Mesenchymal stem cell (in vitro differentiated cells and primary cell): ENCODE measurements at regions not wholly inside any gene's neighbourhood (a gene's known extent, or its start where the extent isn't known, plus 50 kb on each side); places are given as distances from the start of the nearest gene placed in this dataset.
"Not testable (repeated sequence)": the region's sequence is repeated elsewhere in the genome, so short reads cannot be mapped to it uniquely, and the experiment has no call there.

ENCODE experiments used
- DNase-seq: peaks from one replicate; pipeline ENCODE4 v3.0.0-alpha.2; 2013
- H2AFZ ChIP-seq: one replicate; pipeline ENCODE4 v1.6.1; 2013; ENCODE audit warnings: low read depth, mild to moderate bottlenecking, control low read depth, inconsistent platforms, low read length, moderate library complexity
- H2AK5ac ChIP-seq: 2 replicates; pipeline ENCODE4 v1.6.1; 2013; ENCODE audit warnings: low read length, moderate library complexity, mild to moderate bottlenecking, inconsistent platforms; ENCODE audit not compliant: severe bottlenecking
- H2BK120ac ChIP-seq: one replicate; pipeline ENCODE4 v1.6.1; 2013; ENCODE audit warnings: low read depth, mild to moderate bottlenecking, inconsistent platforms, low read length, moderate library complexity
- H2BK12ac ChIP-seq, 2 experiments: one replicate each; pipeline ENCODE4 v1.6.1; 2013; ENCODE audit warnings: inconsistent platforms in 2 of 2, low read length in 2 of 2, mild to moderate bottlenecking in 2 of 2, moderate library complexity in 2 of 2, control low read depth in 1 of 2
- H2BK15ac ChIP-seq: one replicate; pipeline ENCODE4 v1.6.1; 2013; ENCODE audit warnings: mild to moderate bottlenecking, low read depth, inconsistent platforms; ENCODE audit not compliant: poor library complexity, severe bottlenecking
- H2BK5ac ChIP-seq: 2 replicates; pipeline ENCODE4 v1.6.1; 2013; ENCODE audit warnings: low read depth, mild to moderate bottlenecking, low read length, control low read depth, inconsistent platforms; ENCODE audit not compliant: poor library complexity, severe bottlenecking
- H3K14ac ChIP-seq, 2 experiments: one replicate each; pipeline ENCODE4 v1.6.1; 2013; ENCODE audit warnings: inconsistent platforms in 2 of 2, low read length in 2 of 2, control low read depth in 1 of 2, mild to moderate bottlenecking in 1 of 2, moderate library complexity in 1 of 2
- H3K18ac ChIP-seq, 2 experiments: one replicate each; pipeline ENCODE4 v1.6.1; 2013; ENCODE audit warnings: inconsistent platforms in 2 of 2, low read length in 2 of 2, control low read depth in 1 of 2, low read depth in 1 of 2, mild to moderate bottlenecking in 1 of 2
- H3K23ac ChIP-seq, 2 experiments: one replicate each; pipeline ENCODE4 v1.6.1; 2013; ENCODE audit warnings: inconsistent platforms in 2 of 2, low read length in 2 of 2, mild to moderate bottlenecking in 2 of 2, moderate library complexity in 2 of 2, control low read depth in 1 of 2
- H3K27ac ChIP-seq: 2 replicates; pipeline ENCODE4 v1.5.1; 2013; ENCODE audit warnings: mild to moderate bottlenecking, moderate library complexity, low read length, control low read depth, inconsistent platforms; ENCODE audit not compliant: poor library complexity, severe bottlenecking
- H3K27me3 ChIP-seq, 2 experiments: 2 replicates each; pipeline versions ENCODE4 v1.6.1 to v1.7.0; 2013; ENCODE audit warnings: low read length in 2 of 2, mild to moderate bottlenecking in 2 of 2, moderate library complexity in 2 of 2, control low read depth in 1 of 2, inconsistent platforms in 1 of 2; ENCODE audit not compliant: control insufficient read depth in 1 of 2, insufficient read depth in 1 of 2
- H3K36me3 ChIP-seq, 2 experiments: 2 replicates each; pipeline versions ENCODE4 v1.6.1 to v1.7.0; 2013; ENCODE audit warnings: low read length in 2 of 2, control low read depth in 1 of 2, inconsistent platforms in 1 of 2, low read depth in 1 of 2, mild to moderate bottlenecking in 1 of 2; ENCODE audit not compliant: insufficient read depth in 2 of 2, control insufficient read depth in 1 of 2
- H3K4ac ChIP-seq, 2 experiments: one replicate each; pipeline ENCODE4 v1.6.1; 2013; ENCODE audit warnings: inconsistent platforms in 2 of 2, low read length in 2 of 2, mild to moderate bottlenecking in 2 of 2, moderate library complexity in 2 of 2, control low read depth in 1 of 2, low read depth in 1 of 2
- H3K4me1 ChIP-seq: 2 replicates; pipeline ENCODE4 v1.6.1; 2013; ENCODE audit warnings: low read depth, low read length, control low read depth; ENCODE audit not compliant: control insufficient read depth, insufficient read depth
- H3K4me2 ChIP-seq: 2 replicates; pipeline ENCODE4 v1.6.1; 2013; ENCODE audit warnings: low read length, mild to moderate bottlenecking, inconsistent platforms; ENCODE audit not compliant: poor library complexity, severe bottlenecking
- H3K4me3 ChIP-seq, 2 experiments: 2 replicates each; pipeline versions ENCODE4 v1.5.1 to v1.7.0; 2013; ENCODE audit warnings: low read length in 2 of 2, mild to moderate bottlenecking in 2 of 2, control low read depth in 1 of 2, low read depth in 1 of 2; ENCODE audit not compliant: insufficient read depth in 1 of 2
- H3K79me1 ChIP-seq: replicated peaks from 2 replicates; pipeline ENCODE4 v1.6.1; 2013; ENCODE audit warnings: mild to moderate bottlenecking, control low read depth, low read length, inconsistent platforms; ENCODE audit not compliant: poor library complexity, severe bottlenecking
- H3K9ac ChIP-seq: 2 replicates; pipeline ENCODE4 v1.7.0; 2013; ENCODE audit warnings: mild to moderate bottlenecking, low read length, moderate library complexity
- H3K9me3 ChIP-seq: 2 replicates; pipeline ENCODE4 v1.7.0; 2013; ENCODE audit warnings: mild to moderate bottlenecking, low read length; ENCODE audit not compliant: control insufficient read depth
- H4K8ac ChIP-seq: one replicate; pipeline ENCODE4 v1.6.1; 2013; ENCODE audit warnings: inconsistent platforms, mild to moderate bottlenecking, low read length, moderate library complexity
- H4K91ac ChIP-seq: one replicate; pipeline ENCODE4 v1.6.1; 2013; ENCODE audit warnings: mild to moderate bottlenecking, low read length, inconsistent platforms
- WGBS: methylation state at CpG from one replicate; pipeline ENCODE4 v1.1.7; 2013; ENCODE audit warnings: mixed read lengths; 5-methylcytosine and 5-hydroxymethylcytosine counted together

GRCh38 chr1:146673729-146674299, 264.3 kb upstream of the NBPF12 start:
- H2AK5ac ChIP-seq, H2BK12ac ChIP-seq, H2BK5ac ChIP-seq, H3K27ac ChIP-seq, H3K14ac ChIP-seq, H2BK120ac ChIP-seq, H3K4me1 ChIP-seq, H3K4ac ChIP-seq, H4K8ac ChIP-seq, H3K4me3 ChIP-seq, H3K4me2 ChIP-seq, H2BK15ac ChIP-seq, H3K27me3 ChIP-seq, H3K9ac ChIP-seq, DNase-seq, H4K91ac ChIP-seq, H3K23ac ChIP-seq, H3K79me1 ChIP-seq, H3K9me3 ChIP-seq, H2AFZ ChIP-seq, H3K36me3 ChIP-seq, H3K18ac ChIP-seq: not testable (repeated sequence)
- 85% methylated on average over 3 of the region's 7 CpGs for WGBS

DNA sequence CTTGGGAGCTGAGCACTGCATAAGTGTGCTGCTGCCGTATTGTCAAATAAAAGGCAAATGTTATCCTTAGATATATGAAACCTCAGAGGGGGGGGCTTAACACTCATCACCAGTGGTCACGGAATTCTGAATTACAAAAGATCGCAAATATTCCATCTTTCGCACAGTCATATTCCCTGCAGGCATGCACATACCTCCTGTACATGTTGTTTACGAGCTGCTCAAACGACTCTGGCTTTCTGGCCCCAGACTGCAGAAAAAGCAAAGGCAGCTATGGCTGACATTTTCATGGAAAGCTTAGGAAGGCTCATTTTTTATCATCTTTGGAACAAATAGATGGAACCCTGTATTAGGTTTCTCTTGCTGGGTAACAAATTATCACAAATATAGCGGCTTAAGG, 265.5 kb upstream of the NBPF12 start:
- H4K8ac ChIP-seq, H3K4me1 ChIP-seq, H3K9ac ChIP-seq, H2BK15ac ChIP-seq, H3K27me3 ChIP-seq, H3K23ac ChIP-seq, H3K36me3 ChIP-seq, H3K4ac ChIP-seq, H2BK120ac ChIP-seq, H3K79me1 ChIP-seq, H2AFZ ChIP-seq, H2BK5ac ChIP-seq, H4K91ac ChIP-seq, H2AK5ac ChIP-seq, H3K4me3 ChIP-seq, H3K4me2 ChIP-seq, H3K14ac ChIP-seq, H3K9me3 ChIP-seq, H3K27ac ChIP-seq, H2BK12ac ChIP-seq, DNase-seq, H3K18ac ChIP-seq: not testable (repeated sequence)
- WGBS: 100% methylated on average over 1 of the region's 7 CpGs

- H3K27ac ChIP-seq, H2BK12ac ChIP-seq, H3K4ac ChIP-seq, H2BK5ac ChIP-seq, H3K18ac ChIP-seq, DNase-seq, H2BK15ac ChIP-seq, H4K8ac ChIP-seq, H3K27me3 ChIP-seq, H2AK5ac ChIP-seq, H2BK120ac ChIP-seq, H4K91ac ChIP-seq, H3K36me3 ChIP-seq, H3K4me2 ChIP-seq, H2AFZ ChIP-seq, H3K14ac ChIP-seq, H3K4me1 ChIP-seq, H3K79me1 ChIP-seq, H3K9me3 ChIP-seq, H3K23ac ChIP-seq, H3K9ac ChIP-seq, H3K4me3 ChIP-seq: not testable (repeated sequence)
- WGBS: no CpG with 5 or more reads among the region's 6 CpGs
Measured at GRCh38 chr1:146671588-146671987, 266.5 kb upstream of the NBPF12 start.

GRCh38 chr1:146670832-146671566, 267.1 kb upstream of the NBPF12 start:
- H2BK12ac ChIP-seq, H3K4me2 ChIP-seq, H3K4me1 ChIP-seq, H3K79me1 ChIP-seq, H3K18ac ChIP-seq, H2BK5ac ChIP-seq, H2BK120ac ChIP-seq, H3K9ac ChIP-seq, H2BK15ac ChIP-seq, H3K23ac ChIP-seq, H3K14ac ChIP-seq, H4K91ac ChIP-seq, H4K8ac ChIP-seq, H2AK5ac ChIP-seq, H3K9me3 ChIP-seq, H3K27ac ChIP-seq, H3K27me3 ChIP-seq, H2AFZ ChIP-seq, H3K4ac ChIP-seq, H3K4me3 ChIP-seq, H3K36me3 ChIP-seq, DNase-seq: not testable (repeated sequence)
- 89% methylated on average over 3 of the region's 10 CpGs for WGBS
